ENCODE measurements at regions not wholly inside any gene's neighbourhood (a gene's known extent, or its start where the extent isn't known, plus 50 kb on each side); places are given as distances from the start of the nearest gene placed in this dataset.

DNA sequence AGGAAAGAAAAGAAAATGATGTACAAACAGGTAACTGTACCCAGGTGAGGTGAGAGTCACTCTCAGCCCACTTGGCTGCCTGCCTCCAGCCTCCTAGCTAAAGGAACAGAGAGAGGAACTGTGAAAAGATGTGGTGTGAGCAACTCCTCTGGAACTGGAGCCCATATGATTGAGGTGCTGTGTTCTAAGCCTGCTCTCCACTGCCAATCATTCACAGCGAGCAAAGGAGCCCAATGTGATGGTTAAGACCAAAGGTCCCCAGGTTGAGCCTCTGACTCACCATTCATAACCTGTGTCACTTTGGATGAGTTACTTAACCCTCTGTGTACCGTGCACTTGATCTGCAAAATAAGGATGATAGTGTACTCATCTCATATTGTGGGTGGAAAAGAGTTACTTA, 868.1 kb upstream of the AUTS2 start:
- H3K27ac ChIP-seq = no peak overlapping the region
- no peaks in the 10 kb centered on the region for H3K27me3 ChIP-seq (replicated peaks; ENCODE audit: insufficient read depth)
- no peaks in the 10 kb centered on the region for H3K36me3 ChIP-seq
- no peak for DNase-seq (ENCODE audit: low spot score)
- no peak overlapping the region for H3K4me3 ChIP-seq
- H3K9me3 ChIP-seq = no peaks in the 10 kb centered on the region
- no peaks in the 10 kb centered on the region for H3K4me1 ChIP-seq (ENCODE audit: control insufficient read depth in 1 of 2, low read depth in 2 of 2)
- no peak for TF ChIP-seq CTCF (IDR thresholded peaks at IDR 0.05)
- no peak for ATAC-seq (ENCODE audit: insufficient number of reproducible peaks, low FRiP score, low read depth)

- Histone ChIP-seq H3K36me3 (no peaks in the 10 kb centered on the region), H3K4me3 (no peak overlapping the region), H3K4me1 (ENCODE audit: control insufficient read depth in 1 of 2, low read depth in 2 of 2) (no peaks in the 10 kb centered on the region), H3K27ac (no peak overlapping the region), H3K9me3 (no peaks in the 10 kb centered on the region), H3K27me3 (replicated peaks; ENCODE audit: insufficient read depth) (no peaks in the 10 kb centered on the region)
- DNase-seq (ENCODE audit: low spot score) = no peak
- no peak for TF ChIP-seq CTCF (IDR thresholded peaks at IDR 0.05)
- ATAC-seq (ENCODE audit: insufficient number of reproducible peaks, low FRiP score, low read depth) = no peak
These were observed 867.3 kb upstream of the AUTS2 start for GRCh38 chr7:68730964-68731363.

DNA sequence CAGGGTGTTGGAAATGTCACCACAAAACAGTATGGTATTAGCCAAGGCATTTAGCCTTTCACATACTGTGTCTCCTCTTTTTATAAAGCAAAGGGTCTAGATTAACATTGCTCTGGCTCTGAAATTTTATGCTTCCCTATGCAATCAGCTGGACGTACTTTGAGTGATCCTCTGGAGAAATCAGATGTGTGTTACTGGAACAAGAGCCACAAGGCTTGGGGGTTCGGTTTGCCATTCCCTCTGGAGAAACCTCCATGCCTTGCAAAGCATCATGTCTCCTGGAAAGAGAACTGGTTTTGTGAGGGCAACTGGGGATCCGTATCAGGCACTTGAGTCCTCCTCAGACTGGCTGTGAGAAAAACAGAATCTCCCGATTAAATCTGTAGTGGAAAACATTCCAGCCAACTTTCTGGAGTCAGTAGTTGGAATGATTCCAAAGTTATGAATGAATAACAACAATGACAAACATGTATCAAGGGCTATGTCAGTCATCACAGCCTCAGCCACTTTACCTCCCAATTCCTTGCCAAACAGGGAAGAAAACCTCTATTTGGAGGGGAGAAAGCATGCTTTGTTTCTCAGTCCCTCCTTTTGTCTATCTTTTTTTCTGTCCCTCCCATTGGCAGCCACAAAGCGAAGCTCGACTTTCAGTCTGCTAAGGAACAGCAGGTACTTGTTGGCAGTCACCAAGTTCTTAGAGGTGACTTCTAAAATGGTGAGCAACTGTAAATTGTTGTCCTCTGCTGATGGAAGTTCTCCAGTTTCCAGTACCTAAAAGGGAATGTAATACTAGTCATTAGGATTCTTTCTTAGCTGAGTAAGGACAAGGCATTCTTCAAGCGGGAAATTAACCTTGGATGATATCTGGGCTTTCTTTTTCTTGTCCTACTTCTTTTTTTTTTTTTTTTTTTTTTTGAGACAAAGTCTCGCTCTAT, 864.8 kb upstream of the AUTS2 start:
- Histone ChIP-seq H3K36me3 (no peaks in the 10 kb centered on the region), H3K4me1 (ENCODE audit: control insufficient read depth in 1 of 2, low read depth in 2 of 2) (no peaks in the 10 kb centered on the region), H3K27ac (no peak overlapping the region), H3K9me3 (no peaks in the 10 kb centered on the region), H3K4me3 (no peak overlapping the region), H3K27me3 (replicated peaks; ENCODE audit: insufficient read depth) (no peaks in the 10 kb centered on the region)
- no peak for TF ChIP-seq CTCF (IDR thresholded peaks at IDR 0.05)
- no peak for ATAC-seq (ENCODE audit: insufficient number of reproducible peaks, low FRiP score, low read depth)
- no peak for DNase-seq (ENCODE audit: low spot score)

DNA sequence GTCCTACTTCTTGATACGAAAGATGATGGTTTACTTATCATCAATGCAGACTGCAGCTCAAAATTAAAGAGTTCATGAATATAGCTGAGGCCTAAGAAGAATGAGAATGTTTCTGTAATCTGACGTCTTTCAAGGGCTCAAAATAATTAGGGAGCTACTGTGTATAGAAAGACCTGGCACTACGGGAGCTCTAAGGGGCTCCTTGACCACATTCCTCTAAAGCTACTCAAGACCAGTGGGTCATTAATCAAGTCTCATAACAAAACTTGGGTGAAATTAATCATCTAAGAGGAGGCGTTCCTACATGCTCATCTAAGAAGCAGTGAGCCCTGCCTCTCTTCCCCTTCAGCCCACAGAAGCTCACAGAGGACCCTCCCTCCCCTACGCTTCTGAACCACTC, 863.8 kb upstream of the AUTS2 start:
- Histone ChIP-seq H3K27me3 (replicated peaks; ENCODE audit: insufficient read depth) (no peaks in the 10 kb centered on the region), H3K4me3 (no peak overlapping the region), H3K4me1 (ENCODE audit: control insufficient read depth in 1 of 2, low read depth in 2 of 2) (no peaks in the 10 kb centered on the region), H3K36me3 (no peaks in the 10 kb centered on the region), H3K27ac (no peak overlapping the region), H3K9me3 (no peaks in the 10 kb centered on the region)
- DNase-seq (ENCODE audit: low spot score) (no peak), ATAC-seq (ENCODE audit: insufficient number of reproducible peaks, low FRiP score, low read depth) (no peak)
- no peak for TF ChIP-seq CTCF (IDR thresholded peaks at IDR 0.05)

DNA sequence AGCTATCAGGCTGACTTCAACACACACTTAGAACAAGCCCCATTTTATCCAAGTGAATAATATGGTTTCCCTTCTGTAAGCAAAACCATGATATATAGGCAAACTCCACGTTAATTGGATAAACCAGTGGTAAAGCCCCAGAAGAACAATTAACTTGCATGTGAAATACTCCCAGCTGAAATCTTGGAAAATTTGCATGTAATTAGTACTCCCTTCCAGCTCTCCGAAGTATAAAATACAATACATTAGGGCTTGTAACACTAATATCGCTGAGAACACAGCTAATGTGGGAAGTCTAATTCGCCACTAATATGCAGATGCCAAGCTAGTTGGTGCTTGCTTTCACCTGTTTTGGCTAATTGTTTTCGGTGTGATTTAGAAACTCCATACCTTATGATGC, 859.0 kb upstream of the AUTS2 start:
- no peak for TF ChIP-seq CTCF (IDR thresholded peaks at IDR 0.05)
- no peaks in the 10 kb centered on the region for H3K4me1 ChIP-seq (ENCODE audit: control insufficient read depth in 1 of 2, low read depth in 2 of 2)
- no peak for ATAC-seq (ENCODE audit: insufficient number of reproducible peaks, low FRiP score, low read depth)
- DNase-seq (ENCODE audit: low spot score) = no peak
- H3K27ac ChIP-seq = no peak overlapping the region
- H3K4me3 ChIP-seq = no peak overlapping the region
- no peaks in the 10 kb centered on the region for H3K27me3 ChIP-seq (replicated peaks; ENCODE audit: insufficient read depth)
- H3K9me3 ChIP-seq = no peaks in the 10 kb centered on the region
- no peaks in the 10 kb centered on the region for H3K36me3 ChIP-seq
